SW 1271 (cell line): ENCODE measurements at regions not wholly inside any gene's neighbourhood (a gene's known extent, or its start where the extent isn't known, plus 50 kb on each side); places are given as distances from the start of the nearest gene placed in this dataset.

Experiments
- DNase-seq, 2 experiments: peaks; one replicate each; lab custom pipeline; 2025; lab: John Stamatoyannopoulos, UW

- peak in 1 of 2 experiments; percentile 9 for DNase-seq
Observed at GRCh38 chr4:56757821-56758411, 63.6 kb downstream of the SPINK2 start.

GRCh38 chr4:56757261-56757746, 64.2 kb downstream of the SPINK2 start:
- DNase-seq = no peak

GRCh38 chr4:56755901-56756300, 65.6 kb downstream of the SPINK2 start:
- no peak for DNase-seq

- no peak for DNase-seq
Observed at GRCh38 chr4:56752985-56753384, 68.5 kb downstream of the SPINK2 start.

- no peak for DNase-seq
Observed at GRCh38 chr4:56750231-56750630, 69.1 kb upstream of the HOPX start.

- DNase-seq = no peak
Observed at GRCh38 chr4:56748271-56748670, 67.2 kb upstream of the HOPX start.

- no peak for DNase-seq
Observed at GRCh38 chr4:56746639-56747038, 65.5 kb upstream of the HOPX start.

GRCh38 chr4:56745042-56745441, 63.9 kb upstream of the HOPX start:
- DNase-seq = no peak

GRCh38 chr4:56744030-56744429, 62.9 kb upstream of the HOPX start:
- DNase-seq = no peak

- no peak for DNase-seq
Observed at GRCh38 chr4:56743550-56743949, 62.5 kb upstream of the HOPX start.

GRCh38 chr4:56742080-56742871, 61.2 kb upstream of the HOPX start:
- DNase-seq = no peak

GRCh38 chr4:56741595-56741994, 60.5 kb upstream of the HOPX start:
- DNase-seq = no peak

GRCh38 chr4:56739066-56739777, 58.1 kb upstream of the HOPX start:
- no peak for DNase-seq

GRCh38 chr4:56737666-56738065, 56.6 kb upstream of the HOPX start:
- DNase-seq = no peak

GRCh38 chr4:56733352-56733751, 52.3 kb upstream of the HOPX start:
- no peak for DNase-seq

- no peak for DNase-seq
Observed at GRCh38 chr4:56732301-56732700, 51.2 kb upstream of the HOPX start.

- no peak for DNase-seq
Observed at GRCh38 chr4:56731857-56732256, 50.8 kb upstream of the HOPX start.
